ENCODE measurements at regions not wholly inside any gene's neighbourhood (a gene's known extent, or its start where the extent isn't known, plus 50 kb on each side); places are given as distances from the start of the nearest gene placed in this dataset.

- no peak for TF ChIP-seq CTCF (IDR thresholded peaks at IDR 0.05)
- no peak for TF ChIP-seq SIN3A (IDR thresholded peaks at IDR 0.05; ENCODE audit: borderline replicate concordance, insufficient read depth, low read depth, low read length)
Measured at GRCh38 chr6:104531646-104532045, 328.1 kb downstream of the HACE1 start.

Data from Panc1 (cell line).